ENCODE measurements at regions not wholly inside any gene's neighbourhood (a gene's known extent, or its start where the extent isn't known, plus 50 kb on each side); places are given as distances from the start of the nearest gene placed in this dataset.
"Not testable (repeated sequence)": the region's sequence is repeated elsewhere in the genome, so short reads cannot be mapped to it uniquely, and the experiment has no call there.

- DNase-seq (ENCODE audit: low read depth in 4 of 4, low spot score in 1 of 4) = not testable (repeated sequence)
These were observed 50.3 kb upstream of the AGTPBP1 start for GRCh38 chr9:85792057-85792456.

GRCh38 chr9:85802978-85803695 is 61.4 kb upstream of the AGTPBP1 start:
- DNase-seq (ENCODE audit: low read depth in 4 of 4, low spot score in 1 of 4) = not testable (repeated sequence)

GRCh38 chr9:85804847-85805133 is 63.0 kb upstream of the AGTPBP1 start:
- not testable (repeated sequence) for DNase-seq (ENCODE audit: low read depth in 4 of 4, low spot score in 1 of 4)

- DNase-seq (ENCODE audit: low read depth in 4 of 4, low spot score in 1 of 4) = peak; percentile 19 to 70 (median 44)
These were observed 63.6 kb upstream of the AGTPBP1 start for GRCh38 chr9:85805134-85806005.

GRCh38 chr9:85808329-85808728 is 66.6 kb upstream of the AGTPBP1 start:
- DNase-seq (ENCODE audit: low read depth in 4 of 4, low spot score in 1 of 4) = not testable (repeated sequence)

- not testable (repeated sequence) for DNase-seq (ENCODE audit: low read depth in 4 of 4, low spot score in 1 of 4)
These were observed 71.6 kb upstream of the AGTPBP1 start for GRCh38 chr9:85813388-85813787.

- not testable (repeated sequence) for DNase-seq (ENCODE audit: low read depth in 4 of 4, low spot score in 1 of 4)
These were observed 73.0 kb upstream of the AGTPBP1 start for GRCh38 chr9:85814800-85815199.

GRCh38 chr9:85818971-85819370 is 77.2 kb upstream of the AGTPBP1 start:
- DNase-seq (ENCODE audit: low read depth in 4 of 4, low spot score in 1 of 4) = not testable (repeated sequence)

- not testable (repeated sequence) for DNase-seq (ENCODE audit: low read depth in 4 of 4, low spot score in 1 of 4)
These were observed 78.8 kb upstream of the AGTPBP1 start for GRCh38 chr9:85820598-85820997.

GRCh38 chr9:85824949-85825348 is 83.2 kb upstream of the AGTPBP1 start:
- not testable (repeated sequence) for DNase-seq (ENCODE audit: low read depth in 4 of 4, low spot score in 1 of 4)

- not testable (repeated sequence) for DNase-seq (ENCODE audit: low read depth in 4 of 4, low spot score in 1 of 4)
These were observed 92.8 kb upstream of the AGTPBP1 start for GRCh38 chr9:85834591-85834990.

GRCh38 chr9:85843949-85844348 is 97.0 kb upstream of the NAA35 start:
- not testable (repeated sequence) for DNase-seq (ENCODE audit: low read depth in 4 of 4, low spot score in 1 of 4)

- not testable (repeated sequence) for DNase-seq (ENCODE audit: low read depth in 4 of 4, low spot score in 1 of 4)
These were observed 93.2 kb upstream of the NAA35 start for GRCh38 chr9:85847782-85848181.

- no peak for DNase-seq (ENCODE audit: low read depth in 4 of 4, low spot score in 1 of 4)
These were observed 82.7 kb upstream of the NAA35 start for GRCh38 chr9:85858056-85858750.

- no peak for DNase-seq (ENCODE audit: low read depth in 4 of 4, low spot score in 1 of 4)
These were observed 81.2 kb upstream of the NAA35 start for GRCh38 chr9:85859765-85860164.

- DNase-seq (ENCODE audit: low read depth in 4 of 4, low spot score in 1 of 4) = not testable (repeated sequence)
These were observed 79.1 kb upstream of the NAA35 start for GRCh38 chr9:85861882-85862281.

GRCh38 chr9:85863875-85864274 is 77.1 kb upstream of the NAA35 start:
- no peak for DNase-seq (ENCODE audit: low read depth in 4 of 4, low spot score in 1 of 4)

GRCh38 chr9:85871008-85871407 is 69.9 kb upstream of the NAA35 start:
- DNase-seq (ENCODE audit: low read depth in 4 of 4, low spot score in 1 of 4) = no peak

GRCh38 chr9:85871683-85872082 is 69.3 kb upstream of the NAA35 start:
- not testable (repeated sequence) for DNase-seq (ENCODE audit: low read depth in 4 of 4, low spot score in 1 of 4)

GRCh38 chr9:85872463-85872862 is 68.5 kb upstream of the NAA35 start:
- DNase-seq (ENCODE audit: low read depth in 4 of 4, low spot score in 1 of 4) = no peak

GRCh38 chr9:85876628-85877027 is 64.3 kb upstream of the NAA35 start:
- no peak for DNase-seq (ENCODE audit: low read depth in 4 of 4, low spot score in 1 of 4)

Measured in stimulated activated CD4-positive, alpha-beta T cell treated with anti-CD3 and anti-CD28 coated beads, Interleukin-1b, Interleukin-23, amount 100 ng/mL, for 24 hours (primary cell).